Mesenchymal stem cell (in vitro differentiated cells and primary cell): ENCODE measurements at regions not wholly inside any gene's neighbourhood (a gene's known extent, or its start where the extent isn't known, plus 50 kb on each side); places are given as distances from the start of the nearest gene placed in this dataset.

Experiments used
- DNase-seq: peaks from one replicate; pipeline ENCODE4 v3.0.0-alpha.2; 2013
- H2AFZ ChIP-seq: one replicate; pipeline ENCODE4 v1.6.1; 2013; ENCODE audit warnings: low read depth, mild to moderate bottlenecking, control low read depth, inconsistent platforms, low read length, moderate library complexity
- H2AK5ac ChIP-seq: 2 replicates; pipeline ENCODE4 v1.6.1; 2013; ENCODE audit warnings: low read length, moderate library complexity, mild to moderate bottlenecking, inconsistent platforms; ENCODE audit not compliant: severe bottlenecking
- H2BK120ac ChIP-seq: one replicate; pipeline ENCODE4 v1.6.1; 2013; ENCODE audit warnings: low read depth, mild to moderate bottlenecking, inconsistent platforms, low read length, moderate library complexity
- H2BK12ac ChIP-seq, 2 experiments: one replicate each; pipeline ENCODE4 v1.6.1; 2013; ENCODE audit warnings: inconsistent platforms in 2 of 2, low read length in 2 of 2, mild to moderate bottlenecking in 2 of 2, moderate library complexity in 2 of 2, control low read depth in 1 of 2
- H2BK15ac ChIP-seq: one replicate; pipeline ENCODE4 v1.6.1; 2013; ENCODE audit warnings: mild to moderate bottlenecking, low read depth, inconsistent platforms; ENCODE audit not compliant: poor library complexity, severe bottlenecking
- H2BK5ac ChIP-seq: 2 replicates; pipeline ENCODE4 v1.6.1; 2013; ENCODE audit warnings: low read depth, mild to moderate bottlenecking, low read length, control low read depth, inconsistent platforms; ENCODE audit not compliant: poor library complexity, severe bottlenecking
- H3K14ac ChIP-seq, 2 experiments: one replicate each; pipeline ENCODE4 v1.6.1; 2013; ENCODE audit warnings: inconsistent platforms in 2 of 2, low read length in 2 of 2, control low read depth in 1 of 2, mild to moderate bottlenecking in 1 of 2, moderate library complexity in 1 of 2
- H3K18ac ChIP-seq, 2 experiments: one replicate each; pipeline ENCODE4 v1.6.1; 2013; ENCODE audit warnings: inconsistent platforms in 2 of 2, low read length in 2 of 2, control low read depth in 1 of 2, low read depth in 1 of 2, mild to moderate bottlenecking in 1 of 2
- H3K23ac ChIP-seq, 2 experiments: one replicate each; pipeline ENCODE4 v1.6.1; 2013; ENCODE audit warnings: inconsistent platforms in 2 of 2, low read length in 2 of 2, mild to moderate bottlenecking in 2 of 2, moderate library complexity in 2 of 2, control low read depth in 1 of 2
- H3K27ac ChIP-seq: 2 replicates; pipeline ENCODE4 v1.5.1; 2013; ENCODE audit warnings: mild to moderate bottlenecking, moderate library complexity, low read length, control low read depth, inconsistent platforms; ENCODE audit not compliant: poor library complexity, severe bottlenecking
- H3K27me3 ChIP-seq, 2 experiments: 2 replicates each; pipeline versions ENCODE4 v1.6.1 to v1.7.0; 2013; ENCODE audit warnings: low read length in 2 of 2, mild to moderate bottlenecking in 2 of 2, moderate library complexity in 2 of 2, control low read depth in 1 of 2, inconsistent platforms in 1 of 2; ENCODE audit not compliant: control insufficient read depth in 1 of 2, insufficient read depth in 1 of 2
- H3K36me3 ChIP-seq, 2 experiments: 2 replicates each; pipeline versions ENCODE4 v1.6.1 to v1.7.0; 2013; ENCODE audit warnings: low read length in 2 of 2, control low read depth in 1 of 2, inconsistent platforms in 1 of 2, low read depth in 1 of 2, mild to moderate bottlenecking in 1 of 2; ENCODE audit not compliant: insufficient read depth in 2 of 2, control insufficient read depth in 1 of 2
- H3K4ac ChIP-seq, 2 experiments: one replicate each; pipeline ENCODE4 v1.6.1; 2013; ENCODE audit warnings: inconsistent platforms in 2 of 2, low read length in 2 of 2, mild to moderate bottlenecking in 2 of 2, moderate library complexity in 2 of 2, control low read depth in 1 of 2, low read depth in 1 of 2
- H3K4me1 ChIP-seq: 2 replicates; pipeline ENCODE4 v1.6.1; 2013; ENCODE audit warnings: low read depth, low read length, control low read depth; ENCODE audit not compliant: control insufficient read depth, insufficient read depth
- H3K4me2 ChIP-seq: 2 replicates; pipeline ENCODE4 v1.6.1; 2013; ENCODE audit warnings: low read length, mild to moderate bottlenecking, inconsistent platforms; ENCODE audit not compliant: poor library complexity, severe bottlenecking
- H3K4me3 ChIP-seq, 2 experiments: 2 replicates each; pipeline versions ENCODE4 v1.5.1 to v1.7.0; 2013; ENCODE audit warnings: low read length in 2 of 2, mild to moderate bottlenecking in 2 of 2, control low read depth in 1 of 2, low read depth in 1 of 2; ENCODE audit not compliant: insufficient read depth in 1 of 2
- H3K79me1 ChIP-seq: replicated peaks from 2 replicates; pipeline ENCODE4 v1.6.1; 2013; ENCODE audit warnings: mild to moderate bottlenecking, control low read depth, low read length, inconsistent platforms; ENCODE audit not compliant: poor library complexity, severe bottlenecking
- H3K9ac ChIP-seq: 2 replicates; pipeline ENCODE4 v1.7.0; 2013; ENCODE audit warnings: mild to moderate bottlenecking, low read length, moderate library complexity
- H3K9me3 ChIP-seq: 2 replicates; pipeline ENCODE4 v1.7.0; 2013; ENCODE audit warnings: mild to moderate bottlenecking, low read length; ENCODE audit not compliant: control insufficient read depth
- H4K8ac ChIP-seq: one replicate; pipeline ENCODE4 v1.6.1; 2013; ENCODE audit warnings: inconsistent platforms, mild to moderate bottlenecking, low read length, moderate library complexity
- H4K91ac ChIP-seq: one replicate; pipeline ENCODE4 v1.6.1; 2013; ENCODE audit warnings: mild to moderate bottlenecking, low read length, inconsistent platforms
- WGBS: methylation state at CpG from one replicate; pipeline ENCODE4 v1.1.7; 2013; ENCODE audit warnings: mixed read lengths; 5-methylcytosine and 5-hydroxymethylcytosine counted together

DNA sequence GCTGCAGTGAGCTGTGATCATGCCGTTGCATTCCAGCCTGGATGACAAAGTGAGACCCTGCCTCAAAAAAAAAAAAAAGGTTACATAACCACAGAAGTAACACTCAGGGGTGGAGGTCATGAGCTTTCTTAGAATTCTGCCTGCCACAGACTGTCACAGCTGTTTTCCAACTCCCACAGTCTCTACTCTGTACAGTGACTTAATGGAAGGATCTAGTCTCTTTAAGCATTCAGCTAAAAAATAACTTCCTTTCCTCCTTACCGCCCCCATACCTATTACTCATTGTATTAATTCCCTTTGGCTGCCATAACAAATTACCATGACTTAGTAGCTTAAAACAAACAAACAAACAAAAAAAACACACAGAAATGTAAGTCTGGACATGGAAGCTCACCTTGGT is 99.6 kb upstream of the UBE2E1 start:
- Histone ChIP-seq H3K4me2 (no peak overlapping the region), H4K91ac (no peak overlapping the region), H3K4me1 (peaks cover 4% of the 10 kb centered on the region), H3K36me3 (no peaks in the 10 kb centered on the region), H3K23ac (no peak overlapping the region), H2AFZ (no peak overlapping the region), H2BK12ac (no peak overlapping the region), H3K27ac (no peak overlapping the region), H3K14ac (no peak overlapping the region), H2AK5ac (no peak overlapping the region), H2BK120ac (no peak overlapping the region), H2BK5ac (no peak overlapping the region), H3K4ac (no peak overlapping the region), H3K18ac (no peak overlapping the region), H3K4me3 (no peak overlapping the region), H4K8ac (no peak overlapping the region), H3K9me3 (no peaks in the 10 kb centered on the region), H3K27me3 (peaks cover 0 to 6% of the 10 kb centered on the region in 2 experiments), H3K9ac (no peak overlapping the region), H3K79me1 (no peaks in the 10 kb centered on the region), H2BK15ac (no peak overlapping the region)
- WGBS = 53% methylated on average over 2 of the region's 2 CpGs
- DNase-seq = peak; percentile 53

DNA sequence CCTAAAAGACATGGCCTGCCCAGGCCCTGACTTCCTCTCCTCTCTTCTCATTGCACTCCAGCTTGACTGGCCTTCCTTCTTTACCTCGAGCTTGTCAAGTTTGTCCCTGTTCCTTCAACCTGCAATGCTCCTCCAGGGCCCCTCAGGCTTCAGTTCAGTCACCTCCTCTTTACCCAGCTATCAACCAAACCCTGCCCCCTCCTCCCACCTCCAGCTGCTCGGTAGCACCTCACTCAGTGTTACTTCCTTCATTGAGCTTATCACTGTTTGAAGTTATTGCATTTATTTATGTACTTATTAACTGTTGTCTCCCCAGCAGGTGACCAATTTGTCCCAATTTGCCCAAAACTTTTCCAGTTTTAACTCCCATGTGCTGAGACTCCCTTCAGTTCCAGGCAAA is 95.8 kb upstream of the UBE2E1 start:
- Histone ChIP-seq H3K9ac (peak overlapping the region; percentile 78), H3K36me3 (no peaks in the 10 kb centered on the region), H3K4me1 (peaks cover 8% of the 10 kb centered on the region), H2BK15ac (no peak overlapping the region), H3K79me1 (no peaks in the 10 kb centered on the region), H2BK12ac (peak overlapping the region; percentile 2 to 72), H2BK5ac (no peak overlapping the region), H2AK5ac (peak overlapping the region; percentile 39), H3K4me3 (no peak overlapping the region), H3K4me2 (no peak overlapping the region), H2BK120ac (no peak overlapping the region), H3K14ac (no peak overlapping the region), H3K27me3 (peaks cover 0 to 6% of the 10 kb centered on the region in 2 experiments), H3K4ac (no peak overlapping the region), H3K9me3 (no peaks in the 10 kb centered on the region), H3K27ac (no peak overlapping the region), H4K8ac (no peak overlapping the region), H3K23ac (no peak overlapping the region), H2AFZ (no peak overlapping the region), H4K91ac (no peak overlapping the region), H3K18ac (peak overlapping the region; percentile 18 to 55)
- no peak for DNase-seq
- 43% methylated on average over 1 of the region's 2 CpGs for WGBS

DNA sequence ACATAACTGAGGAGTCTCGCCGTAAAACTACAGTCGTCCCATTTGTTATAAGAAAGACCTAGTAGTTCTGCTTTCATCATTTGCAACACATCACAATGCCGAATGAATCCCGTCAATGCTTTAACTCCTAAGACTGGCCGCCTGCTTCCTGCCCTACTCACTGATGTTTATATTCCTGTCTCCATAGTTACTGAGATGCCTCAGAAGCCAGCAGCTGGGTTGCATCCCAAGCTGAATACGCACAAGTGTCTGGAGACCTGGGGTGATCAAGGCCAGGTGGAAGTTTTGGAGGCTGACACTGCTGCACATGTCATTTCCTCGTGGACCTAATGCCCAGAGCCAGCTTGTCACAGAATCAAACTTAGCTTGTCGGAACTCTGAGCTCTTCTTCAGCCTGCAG is 95.2 kb upstream of the UBE2E1 start:
- WGBS = 33% methylated on average over 9 of the region's 9 CpGs

DNA sequence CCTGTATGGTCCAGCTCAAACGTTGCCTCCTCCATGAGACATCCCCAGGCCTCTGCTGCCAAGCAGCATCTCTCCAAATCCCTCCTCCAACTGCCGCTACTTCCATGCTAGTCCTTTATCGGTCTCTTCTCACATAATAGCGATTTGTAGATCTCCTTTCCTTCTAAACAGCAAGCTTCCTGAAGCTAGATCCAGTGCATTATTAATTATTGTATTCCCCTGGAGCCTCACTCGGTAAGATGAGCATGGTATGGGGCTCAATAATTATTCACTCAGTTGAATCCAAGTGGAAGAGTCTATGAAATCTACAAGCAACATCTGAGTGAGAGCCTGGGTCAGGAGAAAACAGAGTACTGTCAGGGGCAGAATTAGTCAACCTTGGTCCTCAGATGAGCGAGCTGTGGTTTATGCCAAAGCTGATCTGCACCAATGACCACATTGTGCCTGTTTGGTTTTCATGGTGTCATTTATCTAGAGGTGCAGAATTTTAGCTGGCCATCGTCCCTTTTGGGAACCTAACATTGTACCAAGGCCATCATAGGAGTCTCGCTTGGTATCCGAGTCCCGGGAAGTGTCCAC is 93.8 kb upstream of the UBE2E1 start:
- H3K27me3 ChIP-seq = peaks cover 0 to 6% of the 10 kb centered on the region in 2 experiments
- H3K14ac ChIP-seq = no peak overlapping the region
- WGBS = 95% methylated on average over 10 of the region's 10 CpGs

More for the DNA sequence above, 95.2 kb upstream of the UBE2E1 start:
- Histone ChIP-seq H3K4me2 (no peak overlapping the region), H3K79me1 (no peaks in the 10 kb centered on the region), H4K91ac (no peak overlapping the region), H3K9me3 (no peaks in the 10 kb centered on the region), H3K27me3 (peaks cover 0 to 6% of the 10 kb centered on the region in 2 experiments), H3K36me3 (no peaks in the 10 kb centered on the region), H2AFZ (no peak overlapping the region), H2BK120ac (no peak overlapping the region), H3K9ac (peak overlapping the region; percentile 78), H3K4me3 (no peak overlapping the region), H3K4ac (no peak overlapping the region), H2BK15ac (no peak overlapping the region), H3K27ac (no peak overlapping the region), H2BK12ac (no peak overlapping the region), H3K23ac (no peak overlapping the region), H3K4me1 (peaks cover 8% of the 10 kb centered on the region), H4K8ac (no peak overlapping the region), H3K18ac (no peak overlapping the region), H2AK5ac (no peak overlapping the region), H3K14ac (no peak overlapping the region), H2BK5ac (no peak overlapping the region)
- peak; percentile 99 for DNase-seq

More for the DNA sequence above, 93.8 kb upstream of the UBE2E1 start:
- Histone ChIP-seq H2BK5ac (no peak overlapping the region), H2BK12ac (peak overlapping the region in 1 of 2 experiments; percentile 59), H3K9ac (peak overlapping the region; percentile 69), H3K18ac (peak overlapping the region in 1 of 2 experiments; percentile 28), H3K4me1 (peaks cover 8% of the 10 kb centered on the region), H3K9me3 (peaks cover 3% of the 10 kb centered on the region), H2BK120ac (no peak overlapping the region), H3K4me3 (peak overlapping the region in 1 of 2 experiments; percentile 63), H3K23ac (no peak overlapping the region), H2AK5ac (no peak overlapping the region), H3K27ac (peak overlapping the region; percentile 31), H4K8ac (no peak overlapping the region), H3K79me1 (no peaks in the 10 kb centered on the region), H3K36me3 (no peaks in the 10 kb centered on the region), H2BK15ac (no peak overlapping the region), H2AFZ (no peak overlapping the region), H4K91ac (peak overlapping the region; percentile 34), H3K4ac (no peak overlapping the region), H3K4me2 (no peak overlapping the region)
- DNase-seq = peak; percentile 47
